ENCODE measurements at regions not wholly inside any gene's neighbourhood (a gene's known extent, or its start where the extent isn't known, plus 50 kb on each side); places are given as distances from the start of the nearest gene placed in this dataset.
"Not testable (repeated sequence)": the region's sequence is repeated elsewhere in the genome, so short reads cannot be mapped to it uniquely, and the experiment has no call there.

- TF ChIP-seq, protein P1, sequence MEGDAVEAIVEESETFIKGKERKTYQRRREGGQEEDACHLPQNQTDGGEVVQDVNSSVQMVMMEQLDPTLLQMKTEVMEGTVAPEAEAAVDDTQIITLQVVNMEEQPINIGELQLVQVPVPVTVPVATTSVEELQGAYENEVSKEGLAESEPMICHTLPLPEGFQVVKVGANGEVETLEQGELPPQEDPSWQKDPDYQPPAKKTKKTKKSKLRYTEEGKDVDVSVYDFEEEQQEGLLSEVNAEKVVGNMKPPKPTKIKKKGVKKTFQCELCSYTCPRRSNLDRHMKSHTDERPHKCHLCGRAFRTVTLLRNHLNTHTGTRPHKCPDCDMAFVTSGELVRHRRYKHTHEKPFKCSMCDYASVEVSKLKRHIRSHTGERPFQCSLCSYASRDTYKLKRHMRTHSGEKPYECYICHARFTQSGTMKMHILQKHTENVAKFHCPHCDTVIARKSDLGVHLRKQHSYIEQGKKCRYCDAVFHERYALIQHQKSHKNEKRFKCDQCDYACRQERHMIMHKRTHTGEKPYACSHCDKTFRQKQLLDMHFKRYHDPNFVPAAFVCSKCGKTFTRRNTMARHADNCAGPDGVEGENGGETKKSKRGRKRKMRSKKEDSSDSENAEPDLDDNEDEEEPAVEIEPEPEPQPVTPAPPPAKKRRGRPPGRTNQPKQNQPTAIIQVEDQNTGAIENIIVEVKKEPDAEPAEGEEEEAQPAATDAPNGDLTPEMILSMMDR (tag by site-specific recombination; IDR thresholded peaks at IDR 0.05): not testable (repeated sequence)
- not testable (repeated sequence) for TF ChIP-seq ZNF426 (tag by site-specific recombination; IDR thresholded peaks at IDR 0.05); ZBTB7A (tag by site-specific recombination; IDR thresholded peaks at IDR 0.05; ENCODE audit: low read depth); YY2 (tag by site-specific recombination; IDR thresholded peaks at IDR 0.05); ZNF274 (IDR thresholded peaks at IDR 0.05; ENCODE audit: low read length); ZNF274 (tag by site-specific recombination; IDR thresholded peaks at IDR 0.05; ENCODE audit: borderline replicate concordance); ZNF549 (tag by site-specific recombination; IDR thresholded peaks at IDR 0.05); ZNF2 (tag by site-specific recombination; IDR thresholded peaks at IDR 0.05); SCRT1 (tag by site-specific recombination; IDR thresholded peaks at IDR 0.05; ENCODE audit: borderline replicate concordance)
- TF ChIP-seq, protein P2, sequence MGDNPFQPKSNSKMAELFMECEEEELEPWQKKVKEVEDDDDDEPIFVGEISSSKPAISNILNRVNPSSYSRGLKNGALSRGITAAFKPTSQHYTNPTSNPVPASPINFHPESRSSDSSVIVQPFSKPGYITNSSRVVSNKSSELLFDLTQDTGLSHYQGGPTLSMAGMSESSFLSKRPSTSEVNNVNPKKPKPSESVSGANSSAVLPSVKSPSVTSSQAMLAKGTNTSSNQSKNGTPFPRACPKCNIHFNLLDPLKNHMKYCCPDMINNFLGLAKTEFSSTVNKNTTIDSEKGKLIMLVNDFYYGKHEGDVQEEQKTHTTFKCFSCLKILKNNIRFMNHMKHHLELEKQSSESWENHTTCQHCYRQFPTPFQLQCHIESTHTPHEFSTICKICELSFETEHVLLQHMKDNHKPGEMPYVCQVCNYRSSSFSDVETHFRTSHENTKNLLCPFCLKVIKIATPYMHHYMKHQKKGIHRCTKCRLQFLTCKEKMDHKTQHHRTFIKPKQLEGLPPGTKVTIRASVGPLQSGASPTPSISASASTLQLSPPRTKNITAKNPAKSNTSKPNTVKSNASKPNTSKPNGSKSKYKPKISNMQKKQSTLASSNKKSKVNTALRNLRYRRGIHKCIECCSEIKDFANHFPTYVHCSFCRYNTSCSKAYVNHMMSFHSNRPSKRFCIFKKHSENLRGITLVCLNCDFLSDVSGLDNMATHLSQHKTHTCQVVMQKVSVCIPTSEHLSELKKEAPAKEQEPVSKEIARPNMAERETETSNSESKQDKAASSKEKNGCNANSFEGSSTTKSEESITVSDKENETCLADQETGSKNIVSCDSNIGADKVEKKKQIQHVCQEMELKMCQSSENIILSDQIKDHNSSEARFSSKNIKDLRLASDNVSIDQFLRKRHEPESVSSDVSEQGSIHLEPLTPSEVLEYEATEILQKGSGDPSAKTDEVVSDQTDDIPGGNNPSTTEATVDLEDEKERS (tag by site-specific recombination; IDR thresholded peaks at IDR 0.05): not testable (repeated sequence)
- TF ChIP-seq, protein P3, sequence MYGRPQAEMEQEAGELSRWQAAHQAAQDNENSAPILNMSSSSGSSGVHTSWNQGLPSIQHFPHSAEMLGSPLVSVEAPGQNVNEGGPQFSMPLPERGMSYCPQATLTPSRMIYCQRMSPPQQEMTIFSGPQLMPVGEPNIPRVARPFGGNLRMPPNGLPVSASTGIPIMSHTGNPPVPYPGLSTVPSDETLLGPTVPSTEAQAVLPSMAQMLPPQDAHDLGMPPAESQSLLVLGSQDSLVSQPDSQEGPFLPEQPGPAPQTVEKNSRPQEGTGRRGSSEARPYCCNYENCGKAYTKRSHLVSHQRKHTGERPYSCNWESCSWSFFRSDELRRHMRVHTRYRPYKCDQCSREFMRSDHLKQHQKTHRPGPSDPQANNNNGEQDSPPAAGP (tag by site-specific recombination; IDR thresholded peaks at IDR 0.05): not testable (repeated sequence)
These were observed 74.7 kb downstream of the NPIPA8 start for GRCh38 chr16:18261848-18262247.
